ENCODE measurements at regions not wholly inside any gene's neighbourhood (a gene's known extent, or its start where the extent isn't known, plus 50 kb on each side); places are given as distances from the start of the nearest gene placed in this dataset.

- H3K9me3 ChIP-seq, result no peaks in the 10 kb centered on the region
- TF ChIP-seq CTCF (IDR thresholded peaks at IDR 0.05) (no peak), EP300 (IDR thresholded peaks at IDR 0.05) (no peak), POLR2A (IDR thresholded peaks at IDR 0.05) (no peak)
- H3K27ac ChIP-seq, result no peak overlapping the region
- H3K36me3 ChIP-seq, result no peaks in the 10 kb centered on the region
- H3K4me3 ChIP-seq, result no peak overlapping the region
- 58 to 83% methylated on average over 3 of the region's 3 CpGs for WGBS, 2 donors
- H3K4me1 ChIP-seq, result peaks cover 0 to 3% (median 0%) of the 10 kb centered on the region in 4 donors
- no peak for DNase-seq (ENCODE audit: low spot score in 2 of 2)
- no peaks in the 10 kb centered on the region for H3K27me3 ChIP-seq
Measured at GRCh38 chr10:36794981-36795380, 330.4 kb upstream of the ANKRD30A start.

- Histone ChIP-seq H3K36me3 (no peaks in the 10 kb centered on the region), H3K9me3 (no peaks in the 10 kb centered on the region), H3K27me3 (no peaks in the 10 kb centered on the region), H3K27ac (no peak overlapping the region), H3K4me3 (no peak overlapping the region), H3K4me1 (peaks cover 0 to 7% (median 0%) of the 10 kb centered on the region in 4 donors)
- no peak for TF ChIP-seq POLR2A (IDR thresholded peaks at IDR 0.05)
- no peak for TF ChIP-seq CTCF (IDR thresholded peaks at IDR 0.05)
- TF ChIP-seq EP300 (IDR thresholded peaks at IDR 0.05), result peak in 1 of 2 donors; percentile 35
- no peak for DNase-seq (ENCODE audit: low spot score in 2 of 2)
- 40 to 41% methylated on average over 4 of the region's 4 CpGs for WGBS, 2 donors
Measured at GRCh38 chr10:36789974-36790373, 335.4 kb upstream of the ANKRD30A start.

- WGBS, 2 donors, result 74 to 82% methylated on average over 2 of the region's 2 CpGs
- TF ChIP-seq EP300 (IDR thresholded peaks at IDR 0.05) (no peak), POLR2A (IDR thresholded peaks at IDR 0.05) (no peak), CTCF (IDR thresholded peaks at IDR 0.05) (no peak)
- Histone ChIP-seq H3K4me3 (no peak overlapping the region), H3K36me3 (no peaks in the 10 kb centered on the region), H3K9me3 (no peaks in the 10 kb centered on the region), H3K4me1 (peaks cover 0 to 7% (median 0%) of the 10 kb centered on the region in 4 donors), H3K27ac (no peak overlapping the region), H3K27me3 (no peaks in the 10 kb centered on the region)
- DNase-seq (ENCODE audit: low spot score in 2 of 2), result no peak
Measured at GRCh38 chr10:36788152-36788551, 337.2 kb upstream of the ANKRD30A start.

- Histone ChIP-seq H3K27ac (no peak overlapping the region), H3K9me3 (no peaks in the 10 kb centered on the region), H3K36me3 (no peaks in the 10 kb centered on the region), H3K27me3 (no peaks in the 10 kb centered on the region), H3K4me3 (no peak overlapping the region), H3K4me1 (peaks cover 0 to 4% (median 0%) of the 10 kb centered on the region in 4 donors)
- DNase-seq (ENCODE audit: low spot score in 2 of 2), result no peak
- TF ChIP-seq POLR2A (IDR thresholded peaks at IDR 0.05), result no peak
- TF ChIP-seq CTCF (IDR thresholded peaks at IDR 0.05), result no peak
- no peak for TF ChIP-seq EP300 (IDR thresholded peaks at IDR 0.05)
- WGBS, 2 donors, result 89 to 92% methylated on average over 5 of the region's 5 CpGs
Measured at GRCh38 chr10:36783400-36783799, 342.0 kb upstream of the ANKRD30A start.

- Histone ChIP-seq H3K36me3 (no peaks in the 10 kb centered on the region), H3K4me3 (no peak overlapping the region), H3K27me3 (no peaks in the 10 kb centered on the region), H3K4me1 (peaks cover 0 to 4% (median 0%) of the 10 kb centered on the region in 4 donors), H3K9me3 (no peaks in the 10 kb centered on the region), H3K27ac (no peak overlapping the region)
- WGBS, 2 donors, result 80 to 83% methylated on average over 5 of the region's 5 CpGs
- DNase-seq (ENCODE audit: low spot score in 2 of 2), result no peak
- no peak for TF ChIP-seq EP300 (IDR thresholded peaks at IDR 0.05)
- TF ChIP-seq POLR2A (IDR thresholded peaks at IDR 0.05), result no peak
- TF ChIP-seq CTCF (IDR thresholded peaks at IDR 0.05), result no peak
Measured at GRCh38 chr10:36781570-36781969, 343.8 kb upstream of the ANKRD30A start.
